Mesenchymal stem cell (in vitro differentiated cells and primary cell): ENCODE measurements at regions not wholly inside any gene's neighbourhood (a gene's known extent, or its start where the extent isn't known, plus 50 kb on each side); places are given as distances from the start of the nearest gene placed in this dataset.

ENCODE experiments used
- DNase-seq: peaks from one replicate; pipeline ENCODE4 v3.0.0-alpha.2; 2013
- H2AFZ ChIP-seq: one replicate; pipeline ENCODE4 v1.6.1; 2013; ENCODE audit warnings: low read depth, mild to moderate bottlenecking, control low read depth, inconsistent platforms, low read length, moderate library complexity
- H2AK5ac ChIP-seq: 2 replicates; pipeline ENCODE4 v1.6.1; 2013; ENCODE audit warnings: low read length, moderate library complexity, mild to moderate bottlenecking, inconsistent platforms; ENCODE audit not compliant: severe bottlenecking
- H2BK120ac ChIP-seq: one replicate; pipeline ENCODE4 v1.6.1; 2013; ENCODE audit warnings: low read depth, mild to moderate bottlenecking, inconsistent platforms, low read length, moderate library complexity
- H2BK12ac ChIP-seq, 2 experiments: one replicate each; pipeline ENCODE4 v1.6.1; 2013; ENCODE audit warnings: inconsistent platforms in 2 of 2, low read length in 2 of 2, mild to moderate bottlenecking in 2 of 2, moderate library complexity in 2 of 2, control low read depth in 1 of 2
- H2BK15ac ChIP-seq: one replicate; pipeline ENCODE4 v1.6.1; 2013; ENCODE audit warnings: mild to moderate bottlenecking, low read depth, inconsistent platforms; ENCODE audit not compliant: poor library complexity, severe bottlenecking
- H2BK5ac ChIP-seq: 2 replicates; pipeline ENCODE4 v1.6.1; 2013; ENCODE audit warnings: low read depth, mild to moderate bottlenecking, low read length, control low read depth, inconsistent platforms; ENCODE audit not compliant: poor library complexity, severe bottlenecking
- H3K14ac ChIP-seq, 2 experiments: one replicate each; pipeline ENCODE4 v1.6.1; 2013; ENCODE audit warnings: inconsistent platforms in 2 of 2, low read length in 2 of 2, control low read depth in 1 of 2, mild to moderate bottlenecking in 1 of 2, moderate library complexity in 1 of 2
- H3K18ac ChIP-seq, 2 experiments: one replicate each; pipeline ENCODE4 v1.6.1; 2013; ENCODE audit warnings: inconsistent platforms in 2 of 2, low read length in 2 of 2, control low read depth in 1 of 2, low read depth in 1 of 2, mild to moderate bottlenecking in 1 of 2
- H3K23ac ChIP-seq, 2 experiments: one replicate each; pipeline ENCODE4 v1.6.1; 2013; ENCODE audit warnings: inconsistent platforms in 2 of 2, low read length in 2 of 2, mild to moderate bottlenecking in 2 of 2, moderate library complexity in 2 of 2, control low read depth in 1 of 2
- H3K27ac ChIP-seq: 2 replicates; pipeline ENCODE4 v1.5.1; 2013; ENCODE audit warnings: mild to moderate bottlenecking, moderate library complexity, low read length, control low read depth, inconsistent platforms; ENCODE audit not compliant: poor library complexity, severe bottlenecking
- H3K27me3 ChIP-seq, 2 experiments: 2 replicates each; pipeline versions ENCODE4 v1.6.1 to v1.7.0; 2013; ENCODE audit warnings: low read length in 2 of 2, mild to moderate bottlenecking in 2 of 2, moderate library complexity in 2 of 2, control low read depth in 1 of 2, inconsistent platforms in 1 of 2; ENCODE audit not compliant: control insufficient read depth in 1 of 2, insufficient read depth in 1 of 2
- H3K36me3 ChIP-seq, 2 experiments: 2 replicates each; pipeline versions ENCODE4 v1.6.1 to v1.7.0; 2013; ENCODE audit warnings: low read length in 2 of 2, control low read depth in 1 of 2, inconsistent platforms in 1 of 2, low read depth in 1 of 2, mild to moderate bottlenecking in 1 of 2; ENCODE audit not compliant: insufficient read depth in 2 of 2, control insufficient read depth in 1 of 2
- H3K4ac ChIP-seq, 2 experiments: one replicate each; pipeline ENCODE4 v1.6.1; 2013; ENCODE audit warnings: inconsistent platforms in 2 of 2, low read length in 2 of 2, mild to moderate bottlenecking in 2 of 2, moderate library complexity in 2 of 2, control low read depth in 1 of 2, low read depth in 1 of 2
- H3K4me1 ChIP-seq: 2 replicates; pipeline ENCODE4 v1.6.1; 2013; ENCODE audit warnings: low read depth, low read length, control low read depth; ENCODE audit not compliant: control insufficient read depth, insufficient read depth
- H3K4me2 ChIP-seq: 2 replicates; pipeline ENCODE4 v1.6.1; 2013; ENCODE audit warnings: low read length, mild to moderate bottlenecking, inconsistent platforms; ENCODE audit not compliant: poor library complexity, severe bottlenecking
- H3K4me3 ChIP-seq, 2 experiments: 2 replicates each; pipeline versions ENCODE4 v1.5.1 to v1.7.0; 2013; ENCODE audit warnings: low read length in 2 of 2, mild to moderate bottlenecking in 2 of 2, control low read depth in 1 of 2, low read depth in 1 of 2; ENCODE audit not compliant: insufficient read depth in 1 of 2
- H3K79me1 ChIP-seq: replicated peaks from 2 replicates; pipeline ENCODE4 v1.6.1; 2013; ENCODE audit warnings: mild to moderate bottlenecking, control low read depth, low read length, inconsistent platforms; ENCODE audit not compliant: poor library complexity, severe bottlenecking
- H3K9ac ChIP-seq: 2 replicates; pipeline ENCODE4 v1.7.0; 2013; ENCODE audit warnings: mild to moderate bottlenecking, low read length, moderate library complexity
- H3K9me3 ChIP-seq: 2 replicates; pipeline ENCODE4 v1.7.0; 2013; ENCODE audit warnings: mild to moderate bottlenecking, low read length; ENCODE audit not compliant: control insufficient read depth
- H4K8ac ChIP-seq: one replicate; pipeline ENCODE4 v1.6.1; 2013; ENCODE audit warnings: inconsistent platforms, mild to moderate bottlenecking, low read length, moderate library complexity
- H4K91ac ChIP-seq: one replicate; pipeline ENCODE4 v1.6.1; 2013; ENCODE audit warnings: mild to moderate bottlenecking, low read length, inconsistent platforms
- WGBS: methylation state at CpG from one replicate; pipeline ENCODE4 v1.1.7; 2013; ENCODE audit warnings: mixed read lengths; 5-methylcytosine and 5-hydroxymethylcytosine counted together

GRCh38 chr2:172153156-172153555 lies 50.5 kb upstream of the DLX2 start:
- Histone ChIP-seq H3K9ac (no peak overlapping the region), H3K4me1 (no peaks in the 10 kb centered on the region), H3K4me3 (no peak overlapping the region), H2BK12ac (no peak overlapping the region), H3K27ac (no peak overlapping the region), H3K79me1 (no peaks in the 10 kb centered on the region), H3K18ac (no peak overlapping the region), H3K9me3 (no peaks in the 10 kb centered on the region), H3K23ac (no peak overlapping the region), H3K4ac (no peak overlapping the region), H2BK5ac (no peak overlapping the region), H2AFZ (no peak overlapping the region), H2BK15ac (no peak overlapping the region), H2AK5ac (no peak overlapping the region), H3K14ac (no peak overlapping the region), H4K8ac (no peak overlapping the region), H2BK120ac (no peak overlapping the region), H3K4me2 (no peak overlapping the region), H3K27me3 (peaks cover 21 to 43% of the 10 kb centered on the region in 2 experiments), H3K36me3 (no peaks in the 10 kb centered on the region), H4K91ac (no peak overlapping the region)
- DNase-seq, result no peak
- WGBS, result 100% methylated on average over 2 of the region's 2 CpGs

DNA sequence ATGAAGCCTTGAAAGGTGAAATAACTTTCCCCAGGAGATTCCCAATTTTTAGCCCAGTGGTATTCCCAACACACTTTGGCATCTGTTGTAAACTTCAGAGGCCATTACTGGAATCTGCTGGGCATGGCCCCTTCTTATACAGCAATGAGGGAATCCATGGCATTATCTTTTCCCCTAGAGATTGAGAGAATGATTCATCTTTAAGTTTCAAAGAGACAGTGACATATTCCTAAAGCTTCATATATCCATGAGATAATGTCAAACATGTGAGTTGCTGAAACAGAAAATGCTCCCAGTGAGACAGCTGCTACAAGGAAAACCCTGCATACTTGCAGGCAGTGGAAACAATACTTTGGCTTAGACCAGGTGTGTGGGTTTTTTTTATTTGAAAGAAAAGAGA lies 51.1 kb upstream of the DLX2 start:
- no peak overlapping the region for H2AK5ac ChIP-seq
- H3K27ac ChIP-seq, result no peak overlapping the region
- peaks cover 18 to 47% of the 10 kb centered on the region in 2 experiments for H3K27me3 ChIP-seq
- no peaks in the 10 kb centered on the region for H3K9me3 ChIP-seq
- H3K79me1 ChIP-seq, result no peaks in the 10 kb centered on the region
- H2AFZ ChIP-seq, result no peak overlapping the region
- H3K4me1 ChIP-seq, result no peaks in the 10 kb centered on the region
- H3K18ac ChIP-seq, result no peak overlapping the region
- H3K9ac ChIP-seq, result no peak overlapping the region
- H3K4me2 ChIP-seq, result no peak overlapping the region
- no peaks in the 10 kb centered on the region for H3K36me3 ChIP-seq
- no peak overlapping the region for H2BK12ac ChIP-seq
- no peak for DNase-seq
- H4K91ac ChIP-seq, result no peak overlapping the region
- no peak overlapping the region for H2BK120ac ChIP-seq
- no peak overlapping the region for H4K8ac ChIP-seq
- H2BK5ac ChIP-seq, result no peak overlapping the region
- no peak overlapping the region for H3K4me3 ChIP-seq
- H3K23ac ChIP-seq, result no peak overlapping the region
- no peak overlapping the region for H2BK15ac ChIP-seq
- H3K14ac ChIP-seq, result no peak overlapping the region
- H3K4ac ChIP-seq, result no peak overlapping the region

GRCh38 chr2:172155752-172156151 lies 53.1 kb upstream of the DLX2 start:
- Histone ChIP-seq H3K18ac (no peak overlapping the region), H2AFZ (no peak overlapping the region)

GRCh38 chr2:172160839-172161238 lies 58.1 kb upstream of the DLX2 start:
- H3K23ac ChIP-seq, result no peak overlapping the region
- no peak overlapping the region for H3K27ac ChIP-seq
- H3K14ac ChIP-seq, result no peak overlapping the region
- no peak overlapping the region for H4K91ac ChIP-seq
- no peak overlapping the region for H3K18ac ChIP-seq
- H4K8ac ChIP-seq, result no peak overlapping the region
- no peak overlapping the region for H2AFZ ChIP-seq
- no CpG with 5 or more reads among the region's 1 CpG for WGBS
- H3K4me2 ChIP-seq, result no peak overlapping the region
- H2BK12ac ChIP-seq, result no peak overlapping the region
- no peak overlapping the region for H2AK5ac ChIP-seq
- no peaks in the 10 kb centered on the region for H3K36me3 ChIP-seq
- H2BK5ac ChIP-seq, result no peak overlapping the region
- no peak overlapping the region for H2BK120ac ChIP-seq
- H3K9me3 ChIP-seq, result peaks cover 13% of the 10 kb centered on the region
- H3K4me1 ChIP-seq, result no peaks in the 10 kb centered on the region
- DNase-seq, result no peak
- H3K79me1 ChIP-seq, result no peaks in the 10 kb centered on the region
- no peak overlapping the region for H3K9ac ChIP-seq
- no peak overlapping the region for H3K4me3 ChIP-seq
- H2BK15ac ChIP-seq, result no peak overlapping the region
- H3K27me3 ChIP-seq, result peaks cover 4 to 29% of the 10 kb centered on the region in 2 experiments
- no peak overlapping the region for H3K4ac ChIP-seq

More at GRCh38 chr2:172155752-172156151, 53.1 kb upstream of the DLX2 start:
- no peak overlapping the region for H3K27ac ChIP-seq
- H3K36me3 ChIP-seq, result no peaks in the 10 kb centered on the region
- H3K4ac ChIP-seq, result no peak overlapping the region
- H2BK15ac ChIP-seq, result no peak overlapping the region
- no peaks in the 10 kb centered on the region for H3K4me1 ChIP-seq
- H2BK120ac ChIP-seq, result no peak overlapping the region
- no peak overlapping the region for H2BK5ac ChIP-seq
- no peak overlapping the region for H4K8ac ChIP-seq
- DNase-seq, result no peak
- no peak overlapping the region for H2AK5ac ChIP-seq
- H4K91ac ChIP-seq, result no peak overlapping the region
- H3K27me3 ChIP-seq, result peaks cover 18 to 49% of the 10 kb centered on the region in 2 experiments
- H3K9ac ChIP-seq, result no peak overlapping the region
- 94% methylated on average over 9 of the region's 12 CpGs for WGBS
- no peak overlapping the region for H3K23ac ChIP-seq
- H3K4me3 ChIP-seq, result no peak overlapping the region
- H3K79me1 ChIP-seq, result no peaks in the 10 kb centered on the region
- no peak overlapping the region for H3K4me2 ChIP-seq
- H3K14ac ChIP-seq, result peak overlapping the region in 1 of 2 experiments; percentile 12
- peaks cover 4% of the 10 kb centered on the region for H3K9me3 ChIP-seq
- H2BK12ac ChIP-seq, result no peak overlapping the region
